Panc1 (cell line): ENCODE measurements at regions not wholly inside any gene's neighbourhood (a gene's known extent, or its start where the extent isn't known, plus 50 kb on each side); places are given as distances from the start of the nearest gene placed in this dataset.

Experiments used
- CTCF ChIP-seq: fragments of 450-650 bp; IDR thresholded peaks from 2 replicates; pipeline ENCODE4 v1.5.1; 2017; ENCODE audit warnings: mild to moderate bottlenecking
- POLR2AphosphoS5 ChIP-seq: IDR thresholded peaks from 2 replicates; pipeline ENCODE4 v1.6.1; 2012; ENCODE audit warnings: mild to moderate bottlenecking, low read depth, low read length, moderate library complexity
- REST ChIP-seq, 2 experiments: IDR thresholded peaks; 2 replicates each; pipeline ENCODE4 v1.6.1; 2011 to 2012; ENCODE audit warnings: low read depth in 2 of 2, control low read depth in 1 of 2, low read length in 1 of 2, mild to moderate bottlenecking in 1 of 2, moderate library complexity in 1 of 2; ENCODE audit not compliant: insufficient read depth in 1 of 2
- SIN3A ChIP-seq: IDR thresholded peaks from 2 replicates; pipeline ENCODE4 v1.6.1; 2012; ENCODE audit warnings: low read depth, mild to moderate bottlenecking, low read length, moderate library complexity, borderline replicate concordance; ENCODE audit not compliant: insufficient read depth

GRCh38 chr6:95143408-95144180 lies 433.7 kb upstream of the MANEA start:
- TF ChIP-seq CTCF (no peak), SIN3A (no peak), POLR2AphosphoS5 (no peak), REST (IDR thresholded peaks at IDR 0.05; ENCODE audit: insufficient read depth in 1 of 2, low read depth in 2 of 2, low read length in 1 of 2) (no peak)
